ENCODE measurements at regions not wholly inside any gene's neighbourhood (a gene's known extent, or its start where the extent isn't known, plus 50 kb on each side); places are given as distances from the start of the nearest gene placed in this dataset.

- TF ChIP-seq ZBTB40 (IDR thresholded peaks at IDR 0.05) (no peak), ZBTB40 (CRISPR knock-in tag; IDR thresholded peaks at IDR 0.05) (no peak), SIX1 (CRISPR knock-in tag; IDR thresholded peaks at IDR 0.05; ENCODE audit: borderline replicate concordance) (no peak), MEF2D (CRISPR knock-in tag; IDR thresholded peaks at IDR 0.05) (no peak)
Observed at GRCh38 chr9:7287065-7287464, 512.5 kb downstream of the DMAC1 start (continued).

GRCh38 chr9:7286101-7286500, 513.5 kb downstream of the DMAC1 start:
- Histone ChIP-seq H3K4me1 (ENCODE audit: insufficient read depth, low read length) (no peaks in the 10 kb centered on the region), H3K27ac (ENCODE audit: extremely low read length, insufficient read depth, low read length) (no peak overlapping the region), H3K36me3 (replicated peaks in 1 of 2; ENCODE audit: control insufficient read depth in 1 of 2, insufficient read depth in 2 of 2, low read length in 2 of 2) (no peaks in the 10 kb centered on the region), H3K4me2 (ENCODE audit: low read depth, low read length) (no peak overlapping the region), H3K9ac (ENCODE audit: insufficient read depth, low read depth, low read length) (no peak overlapping the region), H3K27me3 (ENCODE audit: control insufficient read depth in 1 of 2, insufficient read depth in 2 of 2, low read length in 2 of 2) (no peaks in the 10 kb centered on the region), H2AFZ (ENCODE audit: low read length) (no peak overlapping the region), H4K20me1 (ENCODE audit: insufficient read depth, low read length) (no peaks in the 10 kb centered on the region), H3K4me3 (replicated peaks in 1 of 3; ENCODE audit: insufficient read depth in 1 of 3, low read depth in 2 of 3, low read length in 3 of 3) (no peak overlapping the region), H3K9me3 (ENCODE audit: low read length) (no peaks in the 10 kb centered on the region), H3K79me2 (ENCODE audit: insufficient read depth, low read length) (no peaks in the 10 kb centered on the region)
- 0% methylated on average over 2 of the region's 2 CpGs for WGBS (ENCODE audit: low lambda C conversion rate)
- FAIRE-seq = no peak
- in situ Hi-C loops (cut with HindIII; ENCODE audit: extremely low pct_ligation_motif_present, low pct_unique_long_range_greater_than_20kb) (no loop called here), intact Hi-C loops (cut with micrococcal nuclease; ENCODE audit: unreplicated experiment) (no loop called here)
- ChIA-PET POLR2A (no interaction called here), CTCF (ENCODE audit: low intra/inter-chr PET ratio, low total read pairs) (no interaction called here)
- no peak for DNase-seq (ENCODE audit: low spot score)
- TF ChIP-seq ZNF607 (CRISPR knock-in tag; IDR thresholded peaks at IDR 0.05; ENCODE audit: borderline replicate concordance) (no peak), MAFK (conservative IDR thresholded peaks at IDR 0.05 in 1 of 2, IDR thresholded peaks at IDR 0.05 in 1 of 2; ENCODE audit: low read length in 2 of 2) (no peak), ZFP82 (CRISPR knock-in tag; IDR thresholded peaks at IDR 0.05; ENCODE audit: borderline replicate concordance) (no peak), ZNF747 (CRISPR knock-in tag; IDR thresholded peaks at IDR 0.05; ENCODE audit: borderline replicate concordance) (no peak), ETV5 (CRISPR knock-in tag; IDR thresholded peaks at IDR 0.05; ENCODE audit: borderline replicate concordance) (no peak)
- BruUV-seq (replicated peaks) = no TSS peak
- ATAC-seq = no peak

All from HepG2 (cell line).